ENCODE measurements at regions not wholly inside any gene's neighbourhood (a gene's known extent, or its start where the extent isn't known, plus 50 kb on each side); places are given as distances from the start of the nearest gene placed in this dataset.

- H3K4me3 ChIP-seq (ENCODE audit: low read depth, low read length) = no peak overlapping the region
- TF ChIP-seq CTCF (IDR thresholded peaks at IDR 0.05; ENCODE audit: borderline replicate concordance, insufficient read depth, low read depth, low read length) = no peak
Measured at GRCh38 chr22:47601666-47602065, 839.2 kb downstream of the TBC1D22A start.

- TF ChIP-seq CTCF (IDR thresholded peaks at IDR 0.05; ENCODE audit: borderline replicate concordance, insufficient read depth, low read depth, low read length) = no peak
Measured at GRCh38 chr22:47600791-47601625, 838.6 kb downstream of the TBC1D22A start.

GRCh38 chr22:47600281-47600680 is 837.8 kb downstream of the TBC1D22A start:
- H3K4me3 ChIP-seq (ENCODE audit: low read depth, low read length) = no peak overlapping the region
- no peak for TF ChIP-seq CTCF (IDR thresholded peaks at IDR 0.05; ENCODE audit: borderline replicate concordance, insufficient read depth, low read depth, low read length)

More at GRCh38 chr22:47600791-47601625, 838.6 kb downstream of the TBC1D22A start:
- H3K4me3 ChIP-seq (ENCODE audit: low read depth, low read length) = no peak overlapping the region

- H3K4me3 ChIP-seq (ENCODE audit: low read depth, low read length) = no peak overlapping the region
- TF ChIP-seq CTCF (IDR thresholded peaks at IDR 0.05; ENCODE audit: borderline replicate concordance, insufficient read depth, low read depth, low read length) = no peak
Measured at GRCh38 chr22:47599753-47600152, 837.3 kb downstream of the TBC1D22A start.

- H3K4me3 ChIP-seq (ENCODE audit: low read depth, low read length) = no peak overlapping the region
- no peak for TF ChIP-seq CTCF (IDR thresholded peaks at IDR 0.05; ENCODE audit: borderline replicate concordance, insufficient read depth, low read depth, low read length)
Measured at GRCh38 chr22:47598864-47599263, 836.4 kb downstream of the TBC1D22A start.

- no peak overlapping the region for H3K4me3 ChIP-seq (ENCODE audit: low read depth, low read length)
- no peak for TF ChIP-seq CTCF (IDR thresholded peaks at IDR 0.05; ENCODE audit: borderline replicate concordance, insufficient read depth, low read depth, low read length)
Measured at GRCh38 chr22:47597041-47597440, 834.6 kb downstream of the TBC1D22A start.

GRCh38 chr22:47596176-47596690 is 833.8 kb downstream of the TBC1D22A start:
- H3K4me3 ChIP-seq (ENCODE audit: low read depth, low read length) = no peak overlapping the region
- TF ChIP-seq CTCF (IDR thresholded peaks at IDR 0.05; ENCODE audit: borderline replicate concordance, insufficient read depth, low read depth, low read length) = no peak
